HL-60 (cell line): ENCODE measurements at regions not wholly inside any gene's neighbourhood (a gene's known extent, or its start where the extent isn't known, plus 50 kb on each side); places are given as distances from the start of the nearest gene placed in this dataset.
A peak's percentile ranks its signal among the peaks of the same experiment; 100 is the strongest.

ENCODE experiments used
- DNase-seq, 2 experiments: peaks; one replicate each; pipeline ENCODE4 v3.0.0-alpha.2; 2010 to 2020; ENCODE audit warnings: low read depth in 1 of 2, low spot score in 1 of 2
- H3K27ac ChIP-seq: fragments of 250-450 bp; sonication (Bioruptor Pico); replicated peaks from 2 replicates; pipeline ENCODE4 v1.5.1; 2020; ENCODE audit warnings: mild to moderate bottlenecking, moderate library complexity
- H3K27me3 ChIP-seq: fragments of 250-450 bp; sonication (Bioruptor Pico); 2 replicates; pipeline ENCODE4 v1.5.1; 2021; ENCODE audit warnings: mild to moderate bottlenecking, moderate library complexity; ENCODE audit not compliant: insufficient read depth, poor library complexity, severe bottlenecking
- H3K4me3 ChIP-seq: replicated peaks from 2 replicates; pipeline ENCODE4 v1.5.1; 2011; ENCODE audit warnings: mild to moderate bottlenecking, control low read depth, low read length; ENCODE audit not compliant: insufficient read depth
- CTCF ChIP-seq: IDR thresholded peaks from one replicate; pipeline ENCODE4 v1.5.1; 2011; ENCODE audit warnings: low read length, control low read depth, inconsistent platforms; ENCODE audit not compliant: insufficient read depth
- GABPA ChIP-seq: IDR thresholded peaks from 2 replicates; pipeline ENCODE4 v1.6.1; 2012; ENCODE audit warnings: low read depth
- POLR2AphosphoS5 ChIP-seq: IDR thresholded peaks from 2 replicates; pipeline ENCODE4 v1.6.1; 2012; ENCODE audit warnings: low read depth
- SPI1 ChIP-seq: IDR thresholded peaks from 2 replicates; pipeline ENCODE4 v1.6.1; 2012; ENCODE audit warnings: low read depth, mild to moderate bottlenecking, borderline replicate concordance
- TF ChIP-seq, protein P1 (sequence below): IDR thresholded peaks from 2 replicates; pipeline ENCODE4 v1.6.1; 2012; ENCODE audit warnings: low read depth; ENCODE audit not compliant: insufficient replicate concordance

GRCh38 chr4:13233755-13234154, 250.4 kb downstream of the RAB28 start:
- DNase-seq = no peak

GRCh38 chr4:13219971-13220370, 264.2 kb downstream of the RAB28 start:
- Histone ChIP-seq H3K4me3 (no peak overlapping the region), H3K27me3 (no peaks in the 10 kb centered on the region), H3K27ac (no peak overlapping the region)
- TF ChIP-seq, protein P1, sequence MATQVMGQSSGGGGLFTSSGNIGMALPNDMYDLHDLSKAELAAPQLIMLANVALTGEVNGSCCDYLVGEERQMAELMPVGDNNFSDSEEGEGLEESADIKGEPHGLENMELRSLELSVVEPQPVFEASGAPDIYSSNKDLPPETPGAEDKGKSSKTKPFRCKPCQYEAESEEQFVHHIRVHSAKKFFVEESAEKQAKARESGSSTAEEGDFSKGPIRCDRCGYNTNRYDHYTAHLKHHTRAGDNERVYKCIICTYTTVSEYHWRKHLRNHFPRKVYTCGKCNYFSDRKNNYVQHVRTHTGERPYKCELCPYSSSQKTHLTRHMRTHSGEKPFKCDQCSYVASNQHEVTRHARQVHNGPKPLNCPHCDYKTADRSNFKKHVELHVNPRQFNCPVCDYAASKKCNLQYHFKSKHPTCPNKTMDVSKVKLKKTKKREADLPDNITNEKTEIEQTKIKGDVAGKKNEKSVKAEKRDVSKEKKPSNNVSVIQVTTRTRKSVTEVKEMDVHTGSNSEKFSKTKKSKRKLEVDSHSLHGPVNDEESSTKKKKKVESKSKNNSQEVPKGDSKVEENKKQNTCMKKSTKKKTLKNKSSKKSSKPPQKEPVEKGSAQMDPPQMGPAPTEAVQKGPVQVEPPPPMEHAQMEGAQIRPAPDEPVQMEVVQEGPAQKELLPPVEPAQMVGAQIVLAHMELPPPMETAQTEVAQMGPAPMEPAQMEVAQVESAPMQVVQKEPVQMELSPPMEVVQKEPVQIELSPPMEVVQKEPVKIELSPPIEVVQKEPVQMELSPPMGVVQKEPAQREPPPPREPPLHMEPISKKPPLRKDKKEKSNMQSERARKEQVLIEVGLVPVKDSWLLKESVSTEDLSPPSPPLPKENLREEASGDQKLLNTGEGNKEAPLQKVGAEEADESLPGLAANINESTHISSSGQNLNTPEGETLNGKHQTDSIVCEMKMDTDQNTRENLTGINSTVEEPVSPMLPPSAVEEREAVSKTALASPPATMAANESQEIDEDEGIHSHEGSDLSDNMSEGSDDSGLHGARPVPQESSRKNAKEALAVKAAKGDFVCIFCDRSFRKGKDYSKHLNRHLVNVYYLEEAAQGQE = no peak
- TF ChIP-seq SPI1 (no peak), GABPA (no peak), POLR2AphosphoS5 (no peak), CTCF (no peak)
- no peak for DNase-seq

More at GRCh38 chr4:13233755-13234154, 250.4 kb downstream of the RAB28 start:
- TF ChIP-seq, protein P1 = no peak
- TF ChIP-seq SPI1 = 0 out of 2 replicates have a peak, but pooled peaks have one; percentile 27
- no peak overlapping the region for H3K27ac ChIP-seq
- H3K27me3 ChIP-seq = no peaks in the 10 kb centered on the region
- no peak overlapping the region for H3K4me3 ChIP-seq

- TF ChIP-seq CTCF = no peak
- TF ChIP-seq SPI1 = no peak
- TF ChIP-seq, protein P1 = no peak
- no peak for TF ChIP-seq GABPA
- no peak for TF ChIP-seq POLR2AphosphoS5
- Histone ChIP-seq H3K27me3 (no peaks in the 10 kb centered on the region), H3K27ac (no peak overlapping the region), H3K4me3 (no peak overlapping the region)
- no peak for DNase-seq
Measured at GRCh38 chr4:13218326-13218958, 265.7 kb downstream of the RAB28 start.
